ENCODE measurements at regions not wholly inside any gene's neighbourhood (a gene's known extent, or its start where the extent isn't known, plus 50 kb on each side); places are given as distances from the start of the nearest gene placed in this dataset.

- ChIA-PET CTCF (no interaction called here), POLR2A (no interaction called here)
- H3K27me3 ChIP-seq (ENCODE audit: insufficient read depth), result peaks cover 30% of the 10 kb centered on the region
- no peak overlapping the region for H3K9ac ChIP-seq
- H3K9me2 ChIP-seq, result no peaks in the 10 kb centered on the region
- DNase-seq, result no peak
- no peaks in the 10 kb centered on the region for H3F3A ChIP-seq (replicated peaks; ENCODE audit: insufficient read depth)
- no peak overlapping the region for H3K4me3 ChIP-seq (ENCODE audit: low read depth in 2 of 2, low read length in 1 of 2)
- no peak overlapping the region for H3K4me2 ChIP-seq
- no peaks in the 10 kb centered on the region for H3K36me3 ChIP-seq (replicated peaks in 1 of 2; ENCODE audit: control insufficient read depth in 1 of 2, insufficient read depth in 2 of 2, low read length in 1 of 2)
- H3K27ac ChIP-seq (ENCODE audit: low read depth in 2 of 2, low read length in 1 of 2), result no peak overlapping the region
- no peaks in the 10 kb centered on the region for H4K20me1 ChIP-seq (ENCODE audit: insufficient read depth)
- no peaks in the 10 kb centered on the region for H3K9me3 ChIP-seq
- no peak for TF ChIP-seq RAD21 (IDR thresholded peaks at IDR 0.05; ENCODE audit: low read length)
- TF ChIP-seq NFIC (IDR thresholded peaks at IDR 0.05; ENCODE audit: borderline replicate concordance), result no peak
- TF ChIP-seq, protein P1, sequence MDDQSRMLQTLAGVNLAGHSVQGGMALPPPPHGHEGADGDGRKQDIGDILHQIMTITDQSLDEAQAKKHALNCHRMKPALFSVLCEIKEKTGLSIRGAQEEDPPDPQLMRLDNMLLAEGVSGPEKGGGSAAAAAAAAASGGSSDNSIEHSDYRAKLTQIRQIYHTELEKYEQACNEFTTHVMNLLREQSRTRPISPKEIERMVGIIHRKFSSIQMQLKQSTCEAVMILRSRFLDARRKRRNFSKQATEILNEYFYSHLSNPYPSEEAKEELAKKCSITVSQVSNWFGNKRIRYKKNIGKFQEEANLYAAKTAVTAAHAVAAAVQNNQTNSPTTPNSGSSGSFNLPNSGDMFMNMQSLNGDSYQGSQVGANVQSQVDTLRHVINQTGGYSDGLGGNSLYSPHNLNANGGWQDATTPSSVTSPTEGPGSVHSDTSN (IDR thresholded peaks at IDR 0.05), result no peak
- TF ChIP-seq, protein P2, sequence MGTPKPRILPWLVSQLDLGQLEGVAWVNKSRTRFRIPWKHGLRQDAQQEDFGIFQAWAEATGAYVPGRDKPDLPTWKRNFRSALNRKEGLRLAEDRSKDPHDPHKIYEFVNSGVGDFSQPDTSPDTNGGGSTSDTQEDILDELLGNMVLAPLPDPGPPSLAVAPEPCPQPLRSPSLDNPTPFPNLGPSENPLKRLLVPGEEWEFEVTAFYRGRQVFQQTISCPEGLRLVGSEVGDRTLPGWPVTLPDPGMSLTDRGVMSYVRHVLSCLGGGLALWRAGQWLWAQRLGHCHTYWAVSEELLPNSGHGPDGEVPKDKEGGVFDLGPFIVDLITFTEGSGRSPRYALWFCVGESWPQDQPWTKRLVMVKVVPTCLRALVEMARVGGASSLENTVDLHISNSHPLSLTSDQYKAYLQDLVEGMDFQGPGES (IDR thresholded peaks at IDR 0.05; ENCODE audit: low read depth, low read length), result no peak
- no peak for TF ChIP-seq EZH2phosphoT487 (IDR thresholded peaks at IDR 0.05; ENCODE audit: borderline replicate concordance, low read depth)
- TF ChIP-seq GABPA (IDR thresholded peaks at IDR 0.05; ENCODE audit: low read depth), result no peak
- no peak for TF ChIP-seq FOXJ3 (CRISPR knock-in tag; IDR thresholded peaks at IDR 0.05)
- TF ChIP-seq, protein P3, sequence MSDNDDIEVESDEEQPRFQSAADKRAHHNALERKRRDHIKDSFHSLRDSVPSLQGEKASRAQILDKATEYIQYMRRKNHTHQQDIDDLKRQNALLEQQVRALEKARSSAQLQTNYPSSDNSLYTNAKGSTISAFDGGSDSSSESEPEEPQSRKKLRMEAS (IDR thresholded peaks at IDR 0.05; ENCODE audit: low read depth), result no peak
- no peak for TF ChIP-seq USF2 (IDR thresholded peaks at IDR 0.05; ENCODE audit: borderline replicate concordance, low read depth, low read length)
- TF ChIP-seq TAF1 (IDR thresholded peaks at IDR 0.05; ENCODE audit: borderline replicate concordance, low read depth, low read length), result no peak
- no peak for TF ChIP-seq ZBTB33 (IDR thresholded peaks at IDR 0.05; ENCODE audit: borderline replicate concordance, low read depth)
- TF ChIP-seq ELF1 (IDR thresholded peaks at IDR 0.05), result no peak; the same call in 1 of the 2 replicates
- no peak for TF ChIP-seq RFX5 (IDR thresholded peaks at IDR 0.05; ENCODE audit: low read length)
- no peaks in the 10 kb centered on the region for H3K79me2 ChIP-seq (ENCODE audit: insufficient read depth)
- H2AFZ ChIP-seq (ENCODE audit: low read depth), result no peak overlapping the region
- no peaks in the 10 kb centered on the region for H3K4me1 ChIP-seq (ENCODE audit: control insufficient read depth in 1 of 2, insufficient read depth in 2 of 2, low read depth in 1 of 2, low read length in 1 of 2)
- 4% methylated on average over 4 of the region's 4 CpGs for WGBS (ENCODE audit: low lambda C conversion rate)
Measured at GRCh38 chr7:17489961-17490360, 191.5 kb downstream of the AHR start.

Measured in SK-N-SH (cell line).